ENCODE measurements at regions not wholly inside any gene's neighbourhood (a gene's known extent, or its start where the extent isn't known, plus 50 kb on each side); places are given as distances from the start of the nearest gene placed in this dataset.
"Not testable (repeated sequence)": the region's sequence is repeated elsewhere in the genome, so short reads cannot be mapped to it uniquely, and the experiment has no call there.

DNA sequence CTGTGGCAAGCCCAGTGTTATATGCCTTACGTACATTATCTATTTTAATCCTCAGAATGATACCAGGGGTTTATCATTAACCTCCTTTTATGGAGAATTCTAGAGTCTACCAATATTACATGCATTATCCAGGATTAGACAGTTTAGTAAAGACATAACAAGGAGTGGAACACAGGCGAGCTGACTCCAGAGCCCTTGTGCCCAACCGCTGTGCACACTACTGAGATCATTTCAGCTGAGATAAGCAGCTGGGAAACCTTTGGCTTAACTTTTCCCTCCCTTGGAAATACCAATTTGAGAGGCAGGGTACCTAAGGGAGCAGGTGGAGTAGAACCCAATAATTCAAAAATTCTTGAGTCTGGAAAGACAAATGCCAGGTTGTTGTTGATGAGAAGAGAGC is 59.8 kb upstream of the ATP1B1 start:
- no peak overlapping the region for H3K27ac Mint-ChIP-seq
- H3K4me3 Mint-ChIP-seq = no peak overlapping the region
- peaks cover 13% of the 10 kb centered on the region for H3K36me3 Mint-ChIP-seq (ENCODE audit: low read depth)
- peaks cover 3% of the 10 kb centered on the region for H3K9me3 Mint-ChIP-seq
- peaks cover 58% of the 10 kb centered on the region for H3K4me1 Mint-ChIP-seq (ENCODE audit: low read depth)
- DNase-seq (ENCODE audit: low spot score) = no peak
- no peaks in the 10 kb centered on the region for H3K27me3 Mint-ChIP-seq (ENCODE audit: low read depth)

DNA sequence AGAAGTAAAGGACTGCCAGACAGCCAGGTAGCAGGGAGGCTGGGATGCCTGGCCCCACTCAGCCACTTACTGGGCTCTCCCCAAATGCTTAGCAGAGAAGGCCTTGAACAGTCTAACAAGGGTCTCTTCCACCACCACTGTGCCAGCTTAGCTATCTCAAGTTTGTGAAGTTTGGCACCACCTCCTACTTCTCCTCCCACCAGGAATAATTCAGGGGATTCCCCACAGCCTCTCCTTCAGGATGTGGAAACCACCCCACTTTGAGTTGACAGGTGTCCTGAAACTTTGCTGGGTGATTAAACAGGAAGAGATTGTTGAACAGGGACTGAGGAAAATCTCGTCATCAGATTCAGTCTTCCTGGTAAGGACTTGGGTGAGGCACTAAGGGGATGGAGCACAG is 59.4 kb upstream of the ATP1B1 start:
- Mint-ChIP-seq H3K9me3 (peaks cover 3% of the 10 kb centered on the region), H3K27ac (no peak overlapping the region), H3K36me3 (ENCODE audit: low read depth) (peaks cover 11% of the 10 kb centered on the region), H3K27me3 (ENCODE audit: low read depth) (no peaks in the 10 kb centered on the region), H3K4me1 (ENCODE audit: low read depth) (peaks cover 58% of the 10 kb centered on the region), H3K4me3 (no peak overlapping the region)
- no peak for DNase-seq (ENCODE audit: low spot score)

DNA sequence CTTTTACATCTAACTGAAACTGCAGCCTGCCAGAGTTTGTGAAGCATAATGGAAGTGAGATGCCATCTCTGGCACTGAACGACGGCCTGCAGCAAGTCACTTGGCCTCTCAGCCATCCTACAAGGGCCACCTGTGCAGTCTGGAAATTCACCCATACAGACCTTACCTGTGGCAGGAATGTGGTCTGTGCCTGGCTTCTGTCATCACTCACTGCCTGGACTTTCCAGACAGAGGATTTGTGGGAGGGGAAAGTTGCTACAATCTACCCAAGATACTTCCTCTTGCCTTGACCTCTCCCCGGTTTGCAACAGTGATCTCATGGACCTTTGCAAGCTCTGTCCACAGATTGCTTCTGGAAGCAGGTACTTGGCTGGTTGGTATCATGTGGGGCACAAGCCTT is 58.4 kb upstream of the ATP1B1 start:
- Mint-ChIP-seq H3K27ac (no peak overlapping the region), H3K4me3 (no peak overlapping the region), H3K27me3 (ENCODE audit: low read depth) (no peaks in the 10 kb centered on the region), H3K4me1 (ENCODE audit: low read depth) (peaks cover 58% of the 10 kb centered on the region), H3K9me3 (peaks cover 2% of the 10 kb centered on the region), H3K36me3 (ENCODE audit: low read depth) (peaks cover 11% of the 10 kb centered on the region)
- no peak for DNase-seq (ENCODE audit: low spot score)

DNA sequence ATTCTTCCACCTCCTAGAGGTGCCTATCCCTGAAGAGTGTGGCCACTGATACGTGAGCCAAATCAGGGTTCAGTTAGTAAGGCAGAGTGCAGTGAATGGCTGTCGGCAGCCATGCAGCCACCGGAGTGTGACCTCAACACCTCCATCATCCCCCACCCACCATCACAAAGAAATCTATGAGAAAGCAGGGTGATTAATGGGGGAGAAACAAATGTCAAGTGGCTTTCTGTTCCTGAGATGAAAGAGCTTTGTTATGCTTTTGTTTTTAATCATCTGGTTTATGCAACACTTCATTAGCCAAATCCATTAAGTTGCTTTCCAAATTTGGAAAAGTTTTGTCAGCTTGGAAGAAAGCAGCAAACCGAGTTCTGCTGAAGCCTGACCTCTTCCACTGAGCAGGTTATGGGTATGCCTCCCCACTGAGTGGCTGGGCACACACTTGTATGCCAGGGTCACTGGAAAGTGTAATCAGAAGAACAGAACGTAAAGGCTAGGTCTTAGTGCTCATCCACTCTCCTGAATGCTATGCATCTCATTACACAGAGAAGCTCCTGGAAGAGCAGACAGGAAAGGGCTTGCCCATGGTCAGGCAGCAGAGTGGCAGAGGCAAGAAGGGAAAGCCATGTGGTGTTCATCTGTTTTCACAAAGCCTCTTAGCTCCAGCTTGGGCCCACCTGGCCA is 57.1 kb upstream of the ATP1B1 start:
- peaks cover 5% of the 10 kb centered on the region for H3K27me3 Mint-ChIP-seq (ENCODE audit: low read depth)
- no peak overlapping the region for H3K4me3 Mint-ChIP-seq
- no peaks in the 10 kb centered on the region for H3K9me3 Mint-ChIP-seq
- peaks cover 9% of the 10 kb centered on the region for H3K36me3 Mint-ChIP-seq (ENCODE audit: low read depth)
- DNase-seq (ENCODE audit: low spot score) = peak; percentile 64
- H3K4me1 Mint-ChIP-seq (ENCODE audit: low read depth) = peaks cover 46% of the 10 kb centered on the region
- H3K27ac Mint-ChIP-seq = no peak overlapping the region

DNA sequence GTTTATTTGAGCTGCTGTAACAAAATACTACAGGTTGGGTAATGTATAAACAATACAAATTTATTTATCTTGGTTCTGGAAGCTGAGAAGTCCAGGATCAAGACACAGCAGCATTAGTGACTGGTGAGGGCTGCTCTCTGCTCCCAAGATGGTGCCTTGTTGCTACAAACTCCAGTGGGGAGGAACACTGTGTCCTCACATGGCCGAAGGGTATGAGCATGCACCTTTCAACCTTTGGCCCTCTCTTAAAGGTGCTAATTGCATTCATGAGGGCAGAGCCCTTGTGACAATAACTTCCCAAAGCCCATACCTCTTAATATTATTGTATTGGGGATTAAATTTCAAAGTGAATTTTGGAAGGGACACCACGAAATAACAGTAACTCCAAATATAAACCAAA is 55.3 kb upstream of the ATP1B1 start:
- Mint-ChIP-seq H3K4me1 (ENCODE audit: low read depth) (peaks cover 28% of the 10 kb centered on the region), H3K4me3 (no peak overlapping the region), H3K27ac (no peak overlapping the region), H3K36me3 (ENCODE audit: low read depth) (peaks cover 2% of the 10 kb centered on the region), H3K27me3 (ENCODE audit: low read depth) (peaks cover 13% of the 10 kb centered on the region), H3K9me3 (no peaks in the 10 kb centered on the region)
- no peak for DNase-seq (ENCODE audit: low spot score)

DNA sequence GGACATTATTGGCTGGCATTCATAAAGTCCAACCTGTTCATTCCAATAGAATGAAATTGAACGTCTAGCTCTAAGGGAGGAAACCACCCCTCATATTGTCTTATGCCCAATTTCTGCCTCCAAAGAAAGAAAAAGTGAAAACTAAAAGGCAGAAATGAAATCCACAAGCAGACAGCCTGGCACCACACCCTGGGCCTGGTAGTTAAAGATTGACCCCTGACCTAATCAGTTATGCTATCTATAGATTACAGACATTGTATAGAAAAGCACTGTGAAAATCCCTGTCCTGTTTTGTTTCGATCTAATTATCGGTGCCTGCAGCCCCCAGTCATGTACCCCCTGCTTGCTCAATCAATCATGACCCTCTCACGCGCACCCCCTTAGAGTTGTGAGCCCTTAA is 54.3 kb upstream of the ATP1B1 start:
- H3K9me3 Mint-ChIP-seq; DNase-seq (ENCODE audit: low spot score); H3K27ac Mint-ChIP-seq; H3K36me3 Mint-ChIP-seq (ENCODE audit: low read depth); H3K4me3 Mint-ChIP-seq: not testable (repeated sequence)
- Mint-ChIP-seq H3K4me1 (ENCODE audit: low read depth) (peaks cover 18% of the 10 kb centered on the region), H3K27me3 (ENCODE audit: low read depth) (peaks cover 13% of the 10 kb centered on the region)

DNA sequence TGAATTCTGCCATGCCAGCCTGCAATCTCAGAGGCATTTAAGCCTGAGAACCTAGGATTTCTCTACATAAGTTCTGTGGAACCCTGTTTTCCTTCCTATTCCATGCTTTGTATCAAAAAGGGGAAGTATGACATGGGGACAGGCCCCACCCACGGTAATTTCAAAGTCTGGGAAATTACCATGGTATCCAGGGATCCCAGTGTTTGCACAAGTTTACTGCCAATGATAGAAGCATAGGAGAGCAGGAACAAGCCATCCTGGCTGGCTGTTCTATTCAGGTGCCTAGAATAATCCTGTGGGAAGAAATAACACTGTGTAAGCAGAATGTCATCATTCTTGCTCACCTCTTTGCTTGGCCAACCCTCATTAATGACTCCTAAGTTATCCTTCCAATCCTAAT is 53.8 kb upstream of the ATP1B1 start:
- Mint-ChIP-seq H3K9me3 (no peaks in the 10 kb centered on the region), H3K27me3 (ENCODE audit: low read depth) (peaks cover 13% of the 10 kb centered on the region), H3K4me1 (ENCODE audit: low read depth) (peaks cover 16% of the 10 kb centered on the region), H3K36me3 (ENCODE audit: low read depth) (no peaks in the 10 kb centered on the region), H3K27ac (no peak overlapping the region), H3K4me3 (no peak overlapping the region)
- DNase-seq (ENCODE audit: low spot score) = no peak

DNA sequence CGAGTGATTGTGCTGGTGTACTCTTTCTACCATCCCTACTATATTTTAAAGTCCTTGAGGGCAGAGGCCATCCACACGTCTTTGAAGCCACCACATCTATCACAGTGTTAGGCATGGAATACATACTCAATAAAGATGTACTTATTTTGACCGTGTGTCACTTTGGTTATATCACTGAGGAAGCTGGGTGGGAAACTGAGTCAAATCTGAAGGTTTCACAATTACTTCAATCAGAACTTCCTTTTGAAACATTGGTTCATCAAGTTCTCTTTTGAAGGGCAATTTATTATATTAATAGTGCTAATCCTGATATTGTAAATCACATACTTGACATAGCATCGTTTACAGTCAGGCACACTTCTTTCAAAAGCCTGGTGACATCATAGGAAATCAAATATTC is 53.3 kb upstream of the ATP1B1 start:
- no peak overlapping the region for H3K4me3 Mint-ChIP-seq
- no peaks in the 10 kb centered on the region for H3K9me3 Mint-ChIP-seq
- H3K36me3 Mint-ChIP-seq (ENCODE audit: low read depth) = no peaks in the 10 kb centered on the region
- peaks cover 13% of the 10 kb centered on the region for H3K27me3 Mint-ChIP-seq (ENCODE audit: low read depth)
- no peak for DNase-seq (ENCODE audit: low spot score)
- H3K4me1 Mint-ChIP-seq (ENCODE audit: low read depth) = peaks cover 16% of the 10 kb centered on the region
- no peak overlapping the region for H3K27ac Mint-ChIP-seq

Measured in T-helper 2 cell treated with Interferon-gamma antibody and Interleukin-4, amounts not matched to agents 5 μg/mL and 100 μg/mL, for 36 hours (primary cell).